ENCODE measurements at regions not wholly inside any gene's neighbourhood (a gene's known extent, or its start where the extent isn't known, plus 50 kb on each side); places are given as distances from the start of the nearest gene placed in this dataset.

DNA sequence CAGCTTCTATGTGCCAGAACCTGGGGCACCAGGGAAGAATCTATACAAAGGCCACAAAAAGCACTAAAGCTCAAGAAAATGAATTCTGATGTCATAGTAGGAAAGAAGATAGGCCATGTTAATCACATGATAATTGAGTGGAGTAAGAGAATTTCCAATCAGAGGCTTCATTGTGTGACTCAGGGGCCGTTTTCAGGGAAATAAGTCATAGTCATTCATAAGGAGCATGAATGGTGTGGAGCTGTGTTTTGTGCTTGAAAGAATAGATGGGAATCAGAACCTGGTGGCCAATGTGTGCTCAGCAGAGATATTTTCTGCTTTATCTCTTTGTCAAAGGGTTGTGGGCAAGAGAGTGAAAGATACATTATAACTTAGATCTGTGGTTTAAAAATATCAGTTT is 102.4 kb upstream of the ZDHHC15 start:
- H3K23ac ChIP-seq (ENCODE audit: insufficient read length), result no peak overlapping the region
- ChIA-PET CTCF (ENCODE audit: partially characterized antibody) (no interaction called here), POLR2A (ENCODE audit: partially characterized antibody) (no interaction called here)
- H4K20me1 ChIP-seq (replicated peaks in 1 of 2; ENCODE audit: control insufficient read depth in 1 of 2, insufficient read depth in 2 of 2, low read length in 2 of 2), result no peaks in the 10 kb centered on the region
- no peak overlapping the region for H2BK120ac ChIP-seq (replicated peaks; ENCODE audit: low read depth, low read length)
- no peaks in the 10 kb centered on the region for H3K79me2 ChIP-seq (ENCODE audit: control insufficient read depth in 1 of 2, insufficient read depth in 2 of 2, low read length in 2 of 2)
- H4K5ac ChIP-seq (ENCODE audit: insufficient read length, low read depth, low read length), result no peak overlapping the region
- H3K4me1 ChIP-seq (replicated peaks in 1 of 4; ENCODE audit: control insufficient read depth in 3 of 4, insufficient read depth in 4 of 4, low read length in 3 of 4), result no peaks in the 10 kb centered on the region
- no peaks in the 10 kb centered on the region for H3K27me3 ChIP-seq (replicated peaks in 1 of 4; ENCODE audit: control insufficient read depth in 3 of 4, extremely low read depth in 1 of 4, insufficient read depth in 3 of 4, low read length in 3 of 4)
- no peak overlapping the region for H3K4me2 ChIP-seq (ENCODE audit: insufficient read depth in 1 of 2, low read depth in 2 of 2, low read length in 2 of 2)
- H3K18ac ChIP-seq (ENCODE audit: extremely low read depth, low read length), result no peak overlapping the region
- no peak overlapping the region for H3K14ac ChIP-seq (ENCODE audit: insufficient read length)
- no peak for DNase-seq (ENCODE audit: low read depth in 1 of 2, low spot score in 2 of 2)
- no peak overlapping the region for H4K8ac ChIP-seq (ENCODE audit: extremely low read depth, insufficient read depth, low read length)
- no peak overlapping the region for H3K4ac ChIP-seq (replicated peaks; ENCODE audit: insufficient read length, low read depth, low read length)
- no peak overlapping the region for H2BK12ac ChIP-seq (ENCODE audit: low read depth, low read length)
- no peaks in the 10 kb centered on the region for H3K23me2 ChIP-seq (ENCODE audit: low read depth, low read length)
- H2AK5ac ChIP-seq (ENCODE audit: low read depth, low read length), result no peak overlapping the region
- no peak overlapping the region for H2BK20ac ChIP-seq (ENCODE audit: low read length)
- H2AFZ ChIP-seq (ENCODE audit: low read length), result no peak overlapping the region
- H3K36me3 ChIP-seq (ENCODE audit: control insufficient read depth in 2 of 4, insufficient read depth in 4 of 4, low read length in 3 of 4), result no peaks in the 10 kb centered on the region
- no peak overlapping the region for H3K27ac ChIP-seq (ENCODE audit: low read depth, low read length)
- no peak overlapping the region for H3K4me3 ChIP-seq (ENCODE audit: extremely low read depth in 1 of 4, insufficient read depth in 2 of 4, low read depth in 3 of 4, low read length in 4 of 4)
- H3K79me1 ChIP-seq (ENCODE audit: low read depth, low read length), result no peaks in the 10 kb centered on the region
- no peak overlapping the region for H3K56ac ChIP-seq (replicated peaks; ENCODE audit: insufficient read length, low read depth, low read length)
- FAIRE-seq, result no peak
- TF ChIP-seq ASH2L (IDR thresholded peaks at IDR 0.05; ENCODE audit: low read length), result no peak
- TF ChIP-seq FOSL1 (IDR thresholded peaks at IDR 0.05; ENCODE audit: insufficient read depth, low read depth, low read length), result no peak
- TF ChIP-seq SUZ12 (IDR thresholded peaks at IDR 0.05; ENCODE audit: low read length), result no peak
- TF ChIP-seq, protein P1, sequence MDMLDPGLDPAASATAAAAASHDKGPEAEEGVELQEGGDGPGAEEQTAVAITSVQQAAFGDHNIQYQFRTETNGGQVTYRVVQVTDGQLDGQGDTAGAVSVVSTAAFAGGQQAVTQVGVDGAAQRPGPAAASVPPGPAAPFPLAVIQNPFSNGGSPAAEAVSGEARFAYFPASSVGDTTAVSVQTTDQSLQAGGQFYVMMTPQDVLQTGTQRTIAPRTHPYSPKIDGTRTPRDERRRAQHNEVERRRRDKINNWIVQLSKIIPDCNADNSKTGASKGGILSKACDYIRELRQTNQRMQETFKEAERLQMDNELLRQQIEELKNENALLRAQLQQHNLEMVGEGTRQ (IDR thresholded peaks at IDR 0.05; ENCODE audit: low read length), result no peak
- TF ChIP-seq POLR2A (IDR thresholded peaks at IDR 0.05; ENCODE audit: control extremely low read depth in 1 of 2, low read depth in 2 of 2, low read length in 2 of 2), result no peak
- TF ChIP-seq JUND (IDR thresholded peaks at IDR 0.05; ENCODE audit: low read length), result no peak
- TF ChIP-seq POU5F1 (IDR thresholded peaks at IDR 0.05; ENCODE audit: low read depth, low read length), result no peak
- TF ChIP-seq SIRT6 (IDR thresholded peaks at IDR 0.05; ENCODE audit: low read length), result no peak
- TF ChIP-seq HDAC2 (IDR thresholded peaks at IDR 0.05; ENCODE audit: borderline replicate concordance in 1 of 2, low read depth in 2 of 2, low read length in 2 of 2), result no peak
- H3K9ac ChIP-seq (replicated peaks in 1 of 4; ENCODE audit: extremely low read depth in 1 of 4, low read depth in 3 of 4, low read length in 3 of 4), result no peak overlapping the region
- no peak overlapping the region for H4K91ac ChIP-seq (replicated peaks; ENCODE audit: insufficient read length, low read length)
- H2BK5ac ChIP-seq (ENCODE audit: low read depth, low read length), result no peak overlapping the region
- H3K9me3 ChIP-seq (ENCODE audit: insufficient read depth in 2 of 2, low read depth in 1 of 2, low read length in 1 of 2), result no peaks in the 10 kb centered on the region
- H2BK15ac ChIP-seq (ENCODE audit: low read length), result no peak overlapping the region
- 81% methylated on average over 1 of the region's 1 CpG; no CpG with 5 or more reads in 1 of the 2 experiments for WGBS, 2 experiments (ENCODE audit: extremely low coverage in 1 of 2, insufficient coverage in 1 of 2, insufficient read length in 1 of 2, insufficient replicate concordance in 2 of 2, low coverage in 1 of 2, low lambda C conversion rate in 2 of 2, missing lambda C conversion rate in 1 of 2)

Measured in H1 (cell line).